ENCODE measurements at regions not wholly inside any gene's neighbourhood (a gene's known extent, or its start where the extent isn't known, plus 50 kb on each side); places are given as distances from the start of the nearest gene placed in this dataset.

DNA sequence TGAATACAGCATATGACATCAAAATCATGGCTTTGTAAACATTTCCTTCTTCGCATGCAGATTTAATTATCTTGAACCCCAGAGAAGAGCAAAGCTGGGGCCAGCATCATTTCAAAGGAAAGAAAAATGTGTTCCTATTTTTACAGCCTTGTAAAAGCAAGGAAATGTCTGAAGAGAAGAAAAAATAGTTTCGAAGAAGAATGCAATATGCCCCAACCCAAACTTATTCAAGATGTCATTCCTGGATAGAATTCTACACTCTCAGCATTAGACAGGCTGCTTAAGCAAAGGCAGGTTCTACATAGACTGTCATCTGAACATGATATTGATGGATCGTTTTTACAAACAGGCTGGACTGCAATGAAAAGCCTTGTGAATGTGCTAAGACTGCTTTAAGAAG lies 900.8 kb downstream of the TTLL7 start:
- no peak overlapping the region for H3K27ac ChIP-seq
- no peak for ATAC-seq
- no peak overlapping the region for H3K4me3 ChIP-seq
- WGBS, 2 donors (ENCODE audit: low coverage in 1 of 2): 32% methylated on average over 3 of the region's 3 CpGs
- no peaks in the 10 kb centered on the region for H3K36me3 ChIP-seq
- H3K4me1 ChIP-seq: peaks cover 0 to 9% (median 0%) of the 10 kb centered on the region in 3 donors
- no peaks in the 10 kb centered on the region for H3K27me3 ChIP-seq
- TF ChIP-seq, protein P1, sequence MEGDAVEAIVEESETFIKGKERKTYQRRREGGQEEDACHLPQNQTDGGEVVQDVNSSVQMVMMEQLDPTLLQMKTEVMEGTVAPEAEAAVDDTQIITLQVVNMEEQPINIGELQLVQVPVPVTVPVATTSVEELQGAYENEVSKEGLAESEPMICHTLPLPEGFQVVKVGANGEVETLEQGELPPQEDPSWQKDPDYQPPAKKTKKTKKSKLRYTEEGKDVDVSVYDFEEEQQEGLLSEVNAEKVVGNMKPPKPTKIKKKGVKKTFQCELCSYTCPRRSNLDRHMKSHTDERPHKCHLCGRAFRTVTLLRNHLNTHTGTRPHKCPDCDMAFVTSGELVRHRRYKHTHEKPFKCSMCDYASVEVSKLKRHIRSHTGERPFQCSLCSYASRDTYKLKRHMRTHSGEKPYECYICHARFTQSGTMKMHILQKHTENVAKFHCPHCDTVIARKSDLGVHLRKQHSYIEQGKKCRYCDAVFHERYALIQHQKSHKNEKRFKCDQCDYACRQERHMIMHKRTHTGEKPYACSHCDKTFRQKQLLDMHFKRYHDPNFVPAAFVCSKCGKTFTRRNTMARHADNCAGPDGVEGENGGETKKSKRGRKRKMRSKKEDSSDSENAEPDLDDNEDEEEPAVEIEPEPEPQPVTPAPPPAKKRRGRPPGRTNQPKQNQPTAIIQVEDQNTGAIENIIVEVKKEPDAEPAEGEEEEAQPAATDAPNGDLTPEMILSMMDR (IDR thresholded peaks at IDR 0.05): no peak
- TF ChIP-seq POLR2A (IDR thresholded peaks at IDR 0.05) (no peak), POLR2AphosphoS5 (IDR thresholded peaks at IDR 0.05) (no peak), EP300 (IDR thresholded peaks at IDR 0.05) (no peak)
- no peaks in the 10 kb centered on the region for H3K9me3 ChIP-seq

DNA sequence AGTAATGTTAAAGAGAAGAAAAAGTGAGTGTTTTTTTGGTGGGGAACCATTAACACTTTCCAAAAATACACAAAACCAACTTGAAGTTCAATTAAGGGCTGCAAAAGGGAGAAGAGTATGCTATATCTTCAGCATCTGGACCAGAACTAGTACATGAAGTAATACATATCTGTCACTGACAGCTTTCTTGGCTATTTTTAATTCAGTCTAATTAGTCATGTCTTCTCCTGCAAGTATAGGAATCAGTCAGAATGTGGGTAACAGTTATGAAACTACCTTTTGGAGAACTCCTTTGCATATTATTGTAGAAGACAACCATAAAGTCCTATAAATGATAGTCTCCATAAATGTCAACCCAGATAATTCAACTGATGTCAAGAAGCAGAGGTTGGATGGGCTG lies 901.2 kb downstream of the TTLL7 start:
- Histone ChIP-seq H3K27me3 (no peaks in the 10 kb centered on the region), H3K4me1 (peaks cover 0 to 5% (median 0%) of the 10 kb centered on the region in 3 donors), H3K36me3 (no peaks in the 10 kb centered on the region), H3K4me3 (no peak overlapping the region), H3K27ac (no peak overlapping the region), H3K9me3 (no peaks in the 10 kb centered on the region)
- TF ChIP-seq POLR2A (IDR thresholded peaks at IDR 0.05) (no peak), POLR2AphosphoS5 (IDR thresholded peaks at IDR 0.05) (no peak), EP300 (IDR thresholded peaks at IDR 0.05) (no peak)
- TF ChIP-seq, protein P1 (IDR thresholded peaks at IDR 0.05): no peak
- ATAC-seq: no peak

DNA sequence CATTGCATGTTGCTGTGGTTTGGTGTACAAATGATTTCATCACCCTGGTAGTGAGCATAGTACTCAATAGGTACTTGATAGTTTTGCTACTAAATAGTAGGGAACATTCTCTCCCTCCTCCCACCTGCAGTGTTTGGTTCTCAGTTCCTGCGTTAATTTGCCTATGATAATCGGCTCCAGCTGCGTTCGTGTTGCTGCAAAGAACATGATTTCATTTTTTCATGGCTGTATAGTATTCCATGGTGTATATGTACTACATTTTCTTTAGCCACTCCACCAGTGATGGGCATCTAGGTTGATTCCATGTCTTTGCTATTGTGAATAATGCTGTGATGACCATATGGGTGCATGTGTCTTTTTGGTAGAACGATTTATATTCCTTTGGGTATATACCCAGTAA lies 903.4 kb downstream of the TTLL7 start:
- no peak for ATAC-seq
- Histone ChIP-seq H3K4me3 (no peak overlapping the region), H3K27ac (no peak overlapping the region), H3K9me3 (no peaks in the 10 kb centered on the region), H3K27me3 (no peaks in the 10 kb centered on the region), H3K36me3 (no peaks in the 10 kb centered on the region), H3K4me1 (no peaks in the 10 kb centered on the region)
- WGBS, 2 donors (ENCODE audit: low coverage in 1 of 2): 83 to 96% methylated on average over 5 of the region's 5 CpGs
- TF ChIP-seq, protein P1 (IDR thresholded peaks at IDR 0.05): no peak
- TF ChIP-seq POLR2AphosphoS5 (IDR thresholded peaks at IDR 0.05): no peak

DNA sequence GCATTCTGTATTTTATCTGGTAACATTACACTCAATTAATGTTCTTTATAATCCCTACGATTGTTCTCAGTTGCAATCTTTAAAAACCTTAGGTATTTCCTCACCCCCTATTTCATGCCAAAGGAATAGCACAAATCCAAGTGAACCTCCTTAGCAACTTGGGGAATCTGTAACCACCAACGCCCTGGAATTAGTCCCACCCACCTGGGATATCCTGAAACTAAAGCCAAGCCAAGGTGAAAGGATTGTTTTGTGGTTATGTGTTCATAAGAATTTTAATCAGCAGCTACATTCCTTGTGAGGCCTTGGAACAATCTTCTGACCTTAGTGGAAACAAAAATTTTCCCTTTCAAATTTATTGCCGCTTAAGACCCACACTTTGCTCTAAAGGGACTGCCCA lies 908.7 kb downstream of the TTLL7 start:
- Histone ChIP-seq H3K36me3 (no peaks in the 10 kb centered on the region), H3K4me3 (no peak overlapping the region), H3K27me3 (no peaks in the 10 kb centered on the region), H3K27ac (no peak overlapping the region), H3K4me1 (no peaks in the 10 kb centered on the region), H3K9me3 (no peaks in the 10 kb centered on the region)
- WGBS, 2 donors (ENCODE audit: low coverage in 1 of 2): 78 to 85% methylated on average over 3 of the region's 3 CpGs
- no peak for ATAC-seq
- TF ChIP-seq, protein P1 (IDR thresholded peaks at IDR 0.05): no peak
- TF ChIP-seq EP300 (IDR thresholded peaks at IDR 0.05) (no peak), POLR2AphosphoS5 (IDR thresholded peaks at IDR 0.05) (no peak), POLR2A (IDR thresholded peaks at IDR 0.05) (no peak)

DNA sequence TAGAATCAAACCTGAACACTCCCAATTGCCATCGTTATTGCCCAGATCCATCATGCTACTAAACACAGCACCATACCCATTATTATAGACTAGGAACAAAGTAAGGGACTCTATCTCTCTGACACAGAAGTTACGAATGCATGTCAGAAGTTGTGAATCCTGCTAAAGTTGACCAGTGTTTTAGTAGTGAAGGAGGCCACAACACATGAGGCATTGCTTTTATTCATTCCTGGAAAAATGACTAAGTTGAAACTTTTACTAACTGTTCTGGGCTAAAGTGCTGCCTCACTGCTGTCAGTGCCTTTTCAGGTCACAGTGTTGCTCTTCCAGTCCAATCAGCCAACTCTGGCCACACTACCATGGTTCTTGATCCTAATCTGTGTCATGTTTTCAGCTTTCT lies 911.1 kb downstream of the TTLL7 start:
- H3K4me1 ChIP-seq: no peaks in the 10 kb centered on the region
- H3K4me3 ChIP-seq: no peak overlapping the region
- H3K27me3 ChIP-seq: no peaks in the 10 kb centered on the region
- no peaks in the 10 kb centered on the region for H3K36me3 ChIP-seq
- H3K27ac ChIP-seq: no peak overlapping the region
- ATAC-seq: no peak
- 90 to 100% methylated on average over 2 of the region's 2 CpGs for WGBS, 2 donors (ENCODE audit: low coverage in 1 of 2)
- no peak for TF ChIP-seq POLR2A (IDR thresholded peaks at IDR 0.05)
- TF ChIP-seq, protein P1 (IDR thresholded peaks at IDR 0.05): no peak
- TF ChIP-seq POLR2AphosphoS5 (IDR thresholded peaks at IDR 0.05): no peak
- no peak for TF ChIP-seq EP300 (IDR thresholded peaks at IDR 0.05)
- H3K9me3 ChIP-seq: no peaks in the 10 kb centered on the region
